ENCODE measurements at regions not wholly inside any gene's neighbourhood (a gene's known extent, or its start where the extent isn't known, plus 50 kb on each side); places are given as distances from the start of the nearest gene placed in this dataset.

DNA sequence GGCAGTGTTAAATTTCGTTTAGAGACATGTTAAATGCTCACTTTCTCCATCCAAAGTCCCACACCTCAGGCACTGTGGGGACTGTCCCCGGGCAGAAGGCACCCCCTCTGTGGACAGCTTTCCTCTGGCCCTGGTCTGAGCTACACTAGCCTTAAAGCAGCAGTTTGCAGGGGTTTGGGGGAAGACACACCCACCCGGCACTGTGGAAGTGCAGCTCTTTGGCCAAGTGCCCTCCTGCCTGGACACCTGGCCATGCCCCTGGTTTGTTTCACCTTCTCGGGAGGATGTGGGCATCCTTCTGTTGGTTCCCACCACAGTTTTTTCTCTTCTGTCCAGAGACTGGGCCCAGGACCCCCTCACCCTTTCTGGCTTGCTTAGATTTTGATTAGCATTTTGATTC, 1254.7 kb downstream of the BRD1 start:
- TF ChIP-seq, protein P1, sequence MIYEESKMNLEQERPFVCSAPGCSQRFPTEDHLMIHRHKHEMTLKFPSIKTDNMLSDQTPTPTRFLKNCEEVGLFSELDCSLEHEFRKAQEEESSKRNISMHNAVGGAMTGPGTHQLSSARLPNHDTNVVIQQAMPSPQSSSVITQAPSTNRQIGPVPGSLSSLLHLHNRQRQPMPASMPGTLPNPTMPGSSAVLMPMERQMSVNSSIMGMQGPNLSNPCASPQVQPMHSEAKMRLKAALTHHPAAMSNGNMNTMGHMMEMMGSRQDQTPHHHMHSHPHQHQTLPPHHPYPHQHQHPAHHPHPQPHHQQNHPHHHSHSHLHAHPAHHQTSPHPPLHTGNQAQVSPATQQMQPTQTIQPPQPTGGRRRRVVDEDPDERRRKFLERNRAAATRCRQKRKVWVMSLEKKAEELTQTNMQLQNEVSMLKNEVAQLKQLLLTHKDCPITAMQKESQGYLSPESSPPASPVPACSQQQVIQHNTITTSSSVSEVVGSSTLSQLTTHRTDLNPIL (CRISPR knock-in tag; IDR thresholded peaks at IDR 0.05; ENCODE audit: low read depth), result no peak
- TF ChIP-seq CSDC2 (CRISPR knock-in tag; IDR thresholded peaks at IDR 0.05), result no peak

Measured in SK-N-SH treated with all-trans-retinoic acid at 6 μM for 48 hours (cell line).